ENCODE measurements at regions not wholly inside any gene's neighbourhood (a gene's known extent, or its start where the extent isn't known, plus 50 kb on each side); places are given as distances from the start of the nearest gene placed in this dataset.

- Mint-ChIP-seq H3K27me3 (ENCODE audit: insufficient read depth, unreplicated experiment) (no peaks in the 10 kb centered on the region), H3K27ac (ENCODE audit: low read depth, unreplicated experiment) (no peak overlapping the region), H3K4me1 (ENCODE audit: insufficient read depth, unreplicated experiment) (no peaks in the 10 kb centered on the region), H3K9me3 (ENCODE audit: unreplicated experiment) (no peaks in the 10 kb centered on the region), H3K4me3 (ENCODE audit: unreplicated experiment) (no peak overlapping the region), H3K36me3 (ENCODE audit: insufficient read depth, unreplicated experiment) (no peaks in the 10 kb centered on the region)
- intact Hi-C loops (cut with micrococcal nuclease) = no loop called here
- CTCF ChIA-PET = no interaction called here
- BruUV-seq (replicated peaks) = no TSS peak
- POLR2A ChIA-PET = no interaction called here
- no peak for DNase-seq (ENCODE audit: unreplicated experiment)
- TF ChIP-seq CTCF (IDR thresholded peaks at IDR 0.05; ENCODE audit: unreplicated experiment) = no peak
These were observed 158.3 kb upstream of the FSTL5 start for GRCh38 chr4:162322054-162322453.

- no peaks in the 10 kb centered on the region for H3K36me3 Mint-ChIP-seq (ENCODE audit: insufficient read depth, unreplicated experiment)
These were observed 122.0 kb upstream of the FSTL5 start for GRCh38 chr4:162285753-162286152.

GRCh38 chr4:162282684-162283083 lies 118.9 kb upstream of the FSTL5 start:
- Mint-ChIP-seq H3K4me1 (ENCODE audit: insufficient read depth, unreplicated experiment) (no peaks in the 10 kb centered on the region), H3K27ac (ENCODE audit: low read depth, unreplicated experiment) (no peak overlapping the region), H3K27me3 (ENCODE audit: insufficient read depth, unreplicated experiment) (no peaks in the 10 kb centered on the region), H3K4me3 (ENCODE audit: unreplicated experiment) (no peak overlapping the region), H3K9me3 (ENCODE audit: unreplicated experiment) (no peaks in the 10 kb centered on the region), H3K36me3 (ENCODE audit: insufficient read depth, unreplicated experiment) (no peaks in the 10 kb centered on the region)
- ChIA-PET CTCF (no interaction called here), POLR2A (no interaction called here)
- TF ChIP-seq CTCF (IDR thresholded peaks at IDR 0.05; ENCODE audit: unreplicated experiment) = no peak
- no peak for DNase-seq (ENCODE audit: unreplicated experiment)
- BruUV-seq (replicated peaks) = no TSS peak
- intact Hi-C loops (cut with micrococcal nuclease) = no loop called here

More at GRCh38 chr4:162285753-162286152, 122.0 kb upstream of the FSTL5 start:
- Mint-ChIP-seq H3K4me1 (ENCODE audit: insufficient read depth, unreplicated experiment) (no peaks in the 10 kb centered on the region), H3K27ac (ENCODE audit: low read depth, unreplicated experiment) (no peak overlapping the region), H3K9me3 (ENCODE audit: unreplicated experiment) (peaks cover 8% of the 10 kb centered on the region), H3K4me3 (ENCODE audit: unreplicated experiment) (no peak overlapping the region), H3K27me3 (ENCODE audit: insufficient read depth, unreplicated experiment) (no peaks in the 10 kb centered on the region)
- intact Hi-C loops (cut with micrococcal nuclease) = no loop called here
- CTCF ChIA-PET = interaction anchor here (0.6 to 1.1 kb wide), 2 partner anchors 11 to 179 kb away, joined by 3 read pairs; no protein-coding TSS in a partner anchor
- DNase-seq (ENCODE audit: unreplicated experiment) = no peak
- POLR2A ChIA-PET = no interaction called here
- no peak for TF ChIP-seq CTCF (IDR thresholded peaks at IDR 0.05; ENCODE audit: unreplicated experiment)
- no TSS peak for BruUV-seq (replicated peaks)

GRCh38 chr4:162274354-162274753 lies 110.6 kb upstream of the FSTL5 start:
- peaks cover 9% of the 10 kb centered on the region for H3K4me1 Mint-ChIP-seq (ENCODE audit: insufficient read depth, unreplicated experiment)
- no peaks in the 10 kb centered on the region for H3K27me3 Mint-ChIP-seq (ENCODE audit: insufficient read depth, unreplicated experiment)
- no peak overlapping the region for H3K4me3 Mint-ChIP-seq (ENCODE audit: unreplicated experiment)
- intact Hi-C loops (cut with micrococcal nuclease) = no loop called here
- POLR2A ChIA-PET = no interaction called here
- no peak overlapping the region for H3K27ac Mint-ChIP-seq (ENCODE audit: low read depth, unreplicated experiment)
- H3K9me3 Mint-ChIP-seq (ENCODE audit: unreplicated experiment) = peaks cover 7% of the 10 kb centered on the region
- CTCF ChIA-PET = interaction anchor here (1.1 kb wide), 1 partner anchor 12 kb away, joined by 3 read pairs; no protein-coding TSS in a partner anchor
- no peak for TF ChIP-seq CTCF (IDR thresholded peaks at IDR 0.05; ENCODE audit: unreplicated experiment)
- H3K36me3 Mint-ChIP-seq (ENCODE audit: insufficient read depth, unreplicated experiment) = no peaks in the 10 kb centered on the region
- DNase-seq (ENCODE audit: unreplicated experiment) = peak; percentile 59
- no TSS peak for BruUV-seq (replicated peaks)

Data from MCF 10A (cell line).